AG20443 (cell line): ENCODE measurements at regions not wholly inside any gene's neighbourhood (a gene's known extent, or its start where the extent isn't known, plus 50 kb on each side); places are given as distances from the start of the nearest gene placed in this dataset.

Source experiments
- DNase-seq: peaks from one replicate; pipeline ENCODE4 v3.0.0; 2012; ENCODE audit warnings: low spot score, mixed read lengths

GRCh38 chr10:62745581-62745980, 58.9 kb upstream of the ADO start:
- no peak for DNase-seq

GRCh38 chr10:62746951-62747729, 57.4 kb upstream of the ADO start:
- DNase-seq = no peak

- no peak for DNase-seq
Measured at GRCh38 chr10:62748386-62748785, 56.1 kb upstream of the ADO start.

- no peak for DNase-seq
Measured at GRCh38 chr10:62749093-62749683, 55.3 kb upstream of the ADO start.
